ENCODE measurements at regions not wholly inside any gene's neighbourhood (a gene's known extent, or its start where the extent isn't known, plus 50 kb on each side); places are given as distances from the start of the nearest gene placed in this dataset.
"Not testable (repeated sequence)": the region's sequence is repeated elsewhere in the genome, so short reads cannot be mapped to it uniquely, and the experiment has no call there.

DNA sequence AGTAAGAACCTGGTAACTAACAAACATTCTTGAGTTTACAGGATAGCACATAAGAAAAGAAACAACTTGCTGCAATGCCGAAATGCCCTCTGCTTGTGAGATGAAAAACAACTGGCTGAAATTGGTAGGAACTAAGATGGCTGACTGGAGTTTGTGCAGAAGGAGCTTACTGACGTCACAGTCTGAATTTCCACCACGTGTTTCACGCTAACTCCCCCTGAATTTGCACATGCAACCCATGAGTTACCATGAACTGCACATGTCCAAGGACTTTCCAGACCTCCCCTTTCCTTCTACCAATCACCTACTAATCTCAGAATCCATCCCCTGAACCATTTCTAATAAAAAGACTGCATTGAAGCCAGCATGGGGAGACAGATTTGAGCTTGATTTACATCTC is 86.3 kb upstream of the KCND2 start:
- TF ChIP-seq, protein P1, sequence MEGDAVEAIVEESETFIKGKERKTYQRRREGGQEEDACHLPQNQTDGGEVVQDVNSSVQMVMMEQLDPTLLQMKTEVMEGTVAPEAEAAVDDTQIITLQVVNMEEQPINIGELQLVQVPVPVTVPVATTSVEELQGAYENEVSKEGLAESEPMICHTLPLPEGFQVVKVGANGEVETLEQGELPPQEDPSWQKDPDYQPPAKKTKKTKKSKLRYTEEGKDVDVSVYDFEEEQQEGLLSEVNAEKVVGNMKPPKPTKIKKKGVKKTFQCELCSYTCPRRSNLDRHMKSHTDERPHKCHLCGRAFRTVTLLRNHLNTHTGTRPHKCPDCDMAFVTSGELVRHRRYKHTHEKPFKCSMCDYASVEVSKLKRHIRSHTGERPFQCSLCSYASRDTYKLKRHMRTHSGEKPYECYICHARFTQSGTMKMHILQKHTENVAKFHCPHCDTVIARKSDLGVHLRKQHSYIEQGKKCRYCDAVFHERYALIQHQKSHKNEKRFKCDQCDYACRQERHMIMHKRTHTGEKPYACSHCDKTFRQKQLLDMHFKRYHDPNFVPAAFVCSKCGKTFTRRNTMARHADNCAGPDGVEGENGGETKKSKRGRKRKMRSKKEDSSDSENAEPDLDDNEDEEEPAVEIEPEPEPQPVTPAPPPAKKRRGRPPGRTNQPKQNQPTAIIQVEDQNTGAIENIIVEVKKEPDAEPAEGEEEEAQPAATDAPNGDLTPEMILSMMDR (IDR thresholded peaks at IDR 0.05; ENCODE audit: insufficient read depth, low read length), result no peak
- TF ChIP-seq SPI1 (IDR thresholded peaks at IDR 0.05; ENCODE audit: borderline replicate concordance, low read depth), result no peak
- H3K4me3 ChIP-seq (replicated peaks; ENCODE audit: insufficient read depth, low read length), result no peak overlapping the region
- H3K27ac ChIP-seq (replicated peaks), result no peak overlapping the region
- no peak for DNase-seq (ENCODE audit: low read depth in 1 of 2, low spot score in 1 of 2)
- H3K27me3 ChIP-seq (ENCODE audit: insufficient read depth, poor library complexity, severe bottlenecking), result no peaks in the 10 kb centered on the region

GRCh38 chr7:120189623-120190022 is 83.4 kb upstream of the KCND2 start:
- H3K27ac ChIP-seq (replicated peaks), result no peak overlapping the region
- no peak overlapping the region for H3K4me3 ChIP-seq (replicated peaks; ENCODE audit: insufficient read depth, low read length)
- DNase-seq (ENCODE audit: low read depth in 1 of 2, low spot score in 1 of 2), result no peak
- H3K27me3 ChIP-seq (ENCODE audit: insufficient read depth, poor library complexity, severe bottlenecking), result no peaks in the 10 kb centered on the region
- TF ChIP-seq POLR2AphosphoS5 (IDR thresholded peaks at IDR 0.05; ENCODE audit: low read depth) (no peak), SPI1 (IDR thresholded peaks at IDR 0.05; ENCODE audit: borderline replicate concordance, low read depth) (no peak), GABPA (IDR thresholded peaks at IDR 0.05; ENCODE audit: low read depth) (no peak)
- TF ChIP-seq, protein P1 (IDR thresholded peaks at IDR 0.05; ENCODE audit: insufficient read depth, low read length), result no peak
- TF ChIP-seq, protein P2, sequence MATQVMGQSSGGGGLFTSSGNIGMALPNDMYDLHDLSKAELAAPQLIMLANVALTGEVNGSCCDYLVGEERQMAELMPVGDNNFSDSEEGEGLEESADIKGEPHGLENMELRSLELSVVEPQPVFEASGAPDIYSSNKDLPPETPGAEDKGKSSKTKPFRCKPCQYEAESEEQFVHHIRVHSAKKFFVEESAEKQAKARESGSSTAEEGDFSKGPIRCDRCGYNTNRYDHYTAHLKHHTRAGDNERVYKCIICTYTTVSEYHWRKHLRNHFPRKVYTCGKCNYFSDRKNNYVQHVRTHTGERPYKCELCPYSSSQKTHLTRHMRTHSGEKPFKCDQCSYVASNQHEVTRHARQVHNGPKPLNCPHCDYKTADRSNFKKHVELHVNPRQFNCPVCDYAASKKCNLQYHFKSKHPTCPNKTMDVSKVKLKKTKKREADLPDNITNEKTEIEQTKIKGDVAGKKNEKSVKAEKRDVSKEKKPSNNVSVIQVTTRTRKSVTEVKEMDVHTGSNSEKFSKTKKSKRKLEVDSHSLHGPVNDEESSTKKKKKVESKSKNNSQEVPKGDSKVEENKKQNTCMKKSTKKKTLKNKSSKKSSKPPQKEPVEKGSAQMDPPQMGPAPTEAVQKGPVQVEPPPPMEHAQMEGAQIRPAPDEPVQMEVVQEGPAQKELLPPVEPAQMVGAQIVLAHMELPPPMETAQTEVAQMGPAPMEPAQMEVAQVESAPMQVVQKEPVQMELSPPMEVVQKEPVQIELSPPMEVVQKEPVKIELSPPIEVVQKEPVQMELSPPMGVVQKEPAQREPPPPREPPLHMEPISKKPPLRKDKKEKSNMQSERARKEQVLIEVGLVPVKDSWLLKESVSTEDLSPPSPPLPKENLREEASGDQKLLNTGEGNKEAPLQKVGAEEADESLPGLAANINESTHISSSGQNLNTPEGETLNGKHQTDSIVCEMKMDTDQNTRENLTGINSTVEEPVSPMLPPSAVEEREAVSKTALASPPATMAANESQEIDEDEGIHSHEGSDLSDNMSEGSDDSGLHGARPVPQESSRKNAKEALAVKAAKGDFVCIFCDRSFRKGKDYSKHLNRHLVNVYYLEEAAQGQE (IDR thresholded peaks at IDR 0.05; ENCODE audit: insufficient replicate concordance, low read depth), result no peak

- Histone ChIP-seq H3K27me3 (ENCODE audit: insufficient read depth, poor library complexity, severe bottlenecking) (no peaks in the 10 kb centered on the region), H3K4me3 (replicated peaks; ENCODE audit: insufficient read depth, low read length) (no peak overlapping the region), H3K27ac (replicated peaks) (no peak overlapping the region)
- no peak for DNase-seq (ENCODE audit: low read depth in 1 of 2, low spot score in 1 of 2)
- no peak for TF ChIP-seq SPI1 (IDR thresholded peaks at IDR 0.05; ENCODE audit: borderline replicate concordance, low read depth)
- no peak for TF ChIP-seq GABPA (IDR thresholded peaks at IDR 0.05; ENCODE audit: low read depth)
- TF ChIP-seq, protein P1 (IDR thresholded peaks at IDR 0.05; ENCODE audit: insufficient read depth, low read length), result no peak
- TF ChIP-seq POLR2AphosphoS5 (IDR thresholded peaks at IDR 0.05; ENCODE audit: low read depth), result no peak
- TF ChIP-seq, protein P2 (IDR thresholded peaks at IDR 0.05; ENCODE audit: insufficient replicate concordance, low read depth), result no peak
Measured at GRCh38 chr7:120190109-120190508, 82.9 kb upstream of the KCND2 start.

GRCh38 chr7:120190566-120190965 is 82.4 kb upstream of the KCND2 start:
- DNase-seq (ENCODE audit: low read depth in 1 of 2, low spot score in 1 of 2), result no peak
- H3K27ac ChIP-seq (replicated peaks), result no peak overlapping the region
- TF ChIP-seq GABPA (IDR thresholded peaks at IDR 0.05; ENCODE audit: low read depth), result no peak
- TF ChIP-seq SPI1 (IDR thresholded peaks at IDR 0.05; ENCODE audit: borderline replicate concordance, low read depth), result no peak
- TF ChIP-seq, protein P1 (IDR thresholded peaks at IDR 0.05; ENCODE audit: insufficient read depth, low read length), result no peak
- TF ChIP-seq, protein P2 (IDR thresholded peaks at IDR 0.05; ENCODE audit: insufficient replicate concordance, low read depth), result no peak
- no peak for TF ChIP-seq POLR2AphosphoS5 (IDR thresholded peaks at IDR 0.05; ENCODE audit: low read depth)
- H3K27me3 ChIP-seq (ENCODE audit: insufficient read depth, poor library complexity, severe bottlenecking), result no peaks in the 10 kb centered on the region
- H3K4me3 ChIP-seq (replicated peaks; ENCODE audit: insufficient read depth, low read length), result no peak overlapping the region

GRCh38 chr7:120191423-120191822 is 81.6 kb upstream of the KCND2 start:
- not testable (repeated sequence) for H3K27ac ChIP-seq (replicated peaks); DNase-seq (ENCODE audit: low read depth in 1 of 2, low spot score in 1 of 2)

More at GRCh38 chr7:120191423-120191822, 81.6 kb upstream of the KCND2 start:
- H3K27me3 ChIP-seq (ENCODE audit: insufficient read depth, poor library complexity, severe bottlenecking); H3K4me3 ChIP-seq (replicated peaks; ENCODE audit: insufficient read depth, low read length): not testable (repeated sequence)
